ENCODE measurements at regions not wholly inside any gene's neighbourhood (a gene's known extent, or its start where the extent isn't known, plus 50 kb on each side); places are given as distances from the start of the nearest gene placed in this dataset.

DNA sequence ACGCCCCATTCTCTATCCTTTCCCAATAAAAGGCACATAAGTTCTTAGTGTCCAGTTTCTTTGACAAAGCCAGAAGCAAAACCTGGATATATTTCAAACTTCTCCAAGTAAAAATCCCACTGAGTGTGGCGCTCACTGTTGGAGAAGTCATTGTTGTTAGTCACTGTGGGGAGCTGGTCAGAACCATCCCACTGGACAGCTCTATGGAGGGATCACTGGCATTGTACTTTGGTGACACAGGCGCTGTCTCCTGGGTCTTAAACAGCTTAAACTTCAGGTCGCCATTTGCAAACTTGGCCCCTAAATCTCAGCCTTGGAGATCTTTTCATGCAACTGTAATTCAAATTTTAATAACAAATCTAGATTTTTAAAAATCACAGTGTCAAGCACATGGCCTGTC lies 111.5 kb upstream of the SLC24A3 start:
- Histone ChIP-seq H3K27me3 (replicated peaks; ENCODE audit: control insufficient read depth, insufficient read depth, low read length) (no peaks in the 10 kb centered on the region), H3K36me3 (ENCODE audit: control insufficient read depth, insufficient read depth, low read length) (no peaks in the 10 kb centered on the region), H3K4me3 (replicated peaks; ENCODE audit: low read depth, low read length) (no peak overlapping the region)
- DNase-seq (ENCODE audit: extremely low read depth, insufficient read length), result no peak
- no peak for TF ChIP-seq CTCF (IDR thresholded peaks at IDR 0.05; ENCODE audit: insufficient read depth, low read length, poor library complexity, severe bottlenecking)

DNA sequence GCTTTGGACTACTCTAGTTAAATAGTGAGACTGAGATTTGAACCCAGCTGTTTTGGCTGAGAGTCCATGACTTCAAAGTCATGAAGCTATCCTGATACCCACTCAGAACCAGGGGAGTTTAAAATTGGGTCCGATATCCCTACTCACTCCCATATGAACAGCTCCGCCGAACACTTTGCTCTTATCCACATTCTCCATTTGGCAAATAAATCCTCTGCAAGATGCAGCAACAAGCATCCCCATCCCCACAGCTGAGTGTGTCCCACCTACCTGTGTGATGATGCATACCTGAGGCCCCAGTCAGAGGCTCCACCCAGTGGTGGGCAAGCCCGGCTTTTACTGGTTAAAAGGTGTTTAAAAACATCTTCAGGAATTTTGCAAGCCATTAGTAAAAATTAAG lies 108.3 kb upstream of the SLC24A3 start:
- DNase-seq (ENCODE audit: extremely low read depth, insufficient read length), result no peak
- TF ChIP-seq CTCF (IDR thresholded peaks at IDR 0.05; ENCODE audit: insufficient read depth, low read length, poor library complexity, severe bottlenecking), result no peak
- Histone ChIP-seq H3K27me3 (replicated peaks; ENCODE audit: control insufficient read depth, insufficient read depth, low read length) (no peaks in the 10 kb centered on the region), H3K4me3 (replicated peaks; ENCODE audit: low read depth, low read length) (no peak overlapping the region), H3K36me3 (ENCODE audit: control insufficient read depth, insufficient read depth, low read length) (no peaks in the 10 kb centered on the region)

GRCh38 chr20:19108155-19108554 lies 104.3 kb upstream of the SLC24A3 start:
- TF ChIP-seq CTCF (IDR thresholded peaks at IDR 0.05; ENCODE audit: insufficient read depth, low read length, poor library complexity, severe bottlenecking), result no peak
- DNase-seq (ENCODE audit: extremely low read depth, insufficient read length), result no peak
- H3K4me3 ChIP-seq (replicated peaks; ENCODE audit: low read depth, low read length), result no peak overlapping the region
- no peaks in the 10 kb centered on the region for H3K36me3 ChIP-seq (ENCODE audit: control insufficient read depth, insufficient read depth, low read length)
- no peaks in the 10 kb centered on the region for H3K27me3 ChIP-seq (replicated peaks; ENCODE audit: control insufficient read depth, insufficient read depth, low read length)

- no peak for DNase-seq (ENCODE audit: extremely low read depth, insufficient read length)
- TF ChIP-seq CTCF (IDR thresholded peaks at IDR 0.05; ENCODE audit: insufficient read depth, low read length, poor library complexity, severe bottlenecking), result no peak
- no peaks in the 10 kb centered on the region for H3K27me3 ChIP-seq (replicated peaks; ENCODE audit: control insufficient read depth, insufficient read depth, low read length)
- H3K4me3 ChIP-seq (replicated peaks; ENCODE audit: low read depth, low read length), result no peak overlapping the region
- H3K36me3 ChIP-seq (ENCODE audit: control insufficient read depth, insufficient read depth, low read length), result no peaks in the 10 kb centered on the region
Measured at GRCh38 chr20:19110285-19110684, 102.2 kb upstream of the SLC24A3 start.

DNA sequence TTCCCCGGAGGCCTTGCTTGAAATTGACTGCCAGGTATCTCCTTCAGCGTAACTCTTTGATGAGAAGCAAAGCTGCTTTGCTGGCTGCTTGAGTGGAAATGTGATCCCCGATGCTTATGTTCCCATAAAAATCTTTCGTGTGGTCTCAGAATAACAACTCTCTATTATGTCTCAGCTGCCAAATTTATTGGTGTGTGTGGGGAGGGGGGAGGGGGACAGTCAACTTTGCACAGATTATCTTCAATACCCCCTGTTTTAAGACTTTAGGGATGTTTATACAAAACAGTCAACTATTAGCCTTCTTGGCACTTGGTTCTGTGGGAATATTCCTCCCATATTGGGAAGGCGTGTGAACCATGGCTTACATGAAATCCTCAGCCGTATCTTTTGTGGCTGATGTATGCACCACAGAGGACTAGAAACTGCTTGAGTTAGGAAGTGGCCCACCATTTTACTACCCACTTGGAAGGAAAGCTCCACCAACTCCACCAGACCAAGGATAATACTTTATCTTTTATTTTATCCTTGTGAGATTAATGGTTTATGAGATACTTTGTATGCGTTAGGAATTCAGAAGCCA lies 101.5 kb upstream of the SLC24A3 start:
- Histone ChIP-seq H3K27me3 (replicated peaks; ENCODE audit: control insufficient read depth, insufficient read depth, low read length) (no peaks in the 10 kb centered on the region), H3K4me3 (replicated peaks; ENCODE audit: low read depth, low read length) (no peak overlapping the region), H3K36me3 (ENCODE audit: control insufficient read depth, insufficient read depth, low read length) (no peaks in the 10 kb centered on the region)
- no peak for TF ChIP-seq CTCF (IDR thresholded peaks at IDR 0.05; ENCODE audit: insufficient read depth, low read length, poor library complexity, severe bottlenecking)
- DNase-seq (ENCODE audit: extremely low read depth, insufficient read length), result no peak

DNA sequence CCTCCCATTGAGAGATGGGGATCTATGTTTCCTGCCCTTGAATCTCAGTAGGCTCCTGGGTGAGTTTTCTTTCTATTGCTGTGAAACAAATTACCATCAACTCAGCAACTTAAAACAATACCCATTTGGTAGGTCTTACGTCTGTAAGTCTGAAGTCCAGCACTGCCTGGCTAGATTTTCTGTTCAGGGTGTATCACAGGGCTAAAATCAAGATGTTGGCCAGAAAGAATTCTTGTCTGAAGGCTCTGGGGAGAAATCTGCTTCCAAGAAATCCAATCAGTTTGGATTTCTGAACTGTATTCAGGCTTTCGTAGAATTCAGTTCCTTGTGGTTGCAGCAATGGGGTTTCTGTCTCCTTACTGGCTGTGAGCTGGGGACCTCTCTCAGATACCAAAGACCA lies 99.6 kb upstream of the SLC24A3 start:
- H3K4me3 ChIP-seq (replicated peaks; ENCODE audit: low read depth, low read length), result no peak overlapping the region
- TF ChIP-seq CTCF (IDR thresholded peaks at IDR 0.05; ENCODE audit: insufficient read depth, low read length, poor library complexity, severe bottlenecking), result no peak
- DNase-seq (ENCODE audit: extremely low read depth, insufficient read length), result no peak
- no peaks in the 10 kb centered on the region for H3K36me3 ChIP-seq (ENCODE audit: control insufficient read depth, insufficient read depth, low read length)
- no peaks in the 10 kb centered on the region for H3K27me3 ChIP-seq (replicated peaks; ENCODE audit: control insufficient read depth, insufficient read depth, low read length)
